ENCODE measurements at regions not wholly inside any gene's neighbourhood (a gene's known extent, or its start where the extent isn't known, plus 50 kb on each side); places are given as distances from the start of the nearest gene placed in this dataset.

DNA sequence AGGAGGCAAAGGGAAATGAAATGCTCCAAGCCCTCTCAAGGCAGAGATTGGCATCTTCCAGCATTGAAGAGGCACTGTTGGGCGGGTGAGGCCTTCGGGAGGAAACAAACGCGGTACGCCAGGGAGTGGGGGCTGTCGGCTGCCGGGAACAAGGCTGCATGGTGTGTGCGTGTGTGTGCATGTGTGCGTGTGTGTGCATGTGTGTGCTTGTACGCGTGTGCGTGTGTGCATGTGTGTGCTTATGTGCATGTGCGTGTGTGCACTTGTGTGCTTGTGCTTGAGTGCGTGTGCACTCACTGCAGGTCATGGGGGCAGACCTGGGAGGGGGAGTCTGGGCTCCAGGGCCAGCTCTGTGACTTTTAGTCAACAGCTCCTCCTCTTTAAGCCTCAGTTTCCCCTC is 113.6 kb upstream of the ADRA2C start:
- Histone ChIP-seq H3K27ac (ENCODE audit: insufficient read depth, low read depth, low read length) (no peak overlapping the region), H3K4me3 (replicated peaks in 1 of 3; ENCODE audit: insufficient read depth in 1 of 3, low read depth in 1 of 3, low read length in 3 of 3) (no peak overlapping the region), H2AFZ (ENCODE audit: low read depth, low read length) (no peak overlapping the region), H3K4me2 (ENCODE audit: insufficient read depth, low read length) (no peak overlapping the region), H3K27me3 (ENCODE audit: control insufficient read depth in 2 of 2, insufficient read depth in 2 of 2, low read length in 2 of 2) (no peaks in the 10 kb centered on the region), H3K9ac (replicated peaks; ENCODE audit: extremely low read depth, insufficient read depth, low read length) (no peak overlapping the region), H3K9me3 (replicated peaks; ENCODE audit: control insufficient read depth, insufficient read depth, low read length) (no peaks in the 10 kb centered on the region), H3K79me2 (ENCODE audit: control insufficient read depth, insufficient read depth, low read length) (no peaks in the 10 kb centered on the region), H3K4me1 (ENCODE audit: control insufficient read depth, extremely low read depth, insufficient read depth, low read length) (no peaks in the 10 kb centered on the region), H3K36me3 (ENCODE audit: control insufficient read depth in 2 of 2, extremely low read depth in 1 of 2, insufficient read depth in 2 of 2, low read length in 2 of 2) (no peaks in the 10 kb centered on the region), H3K9me1 (replicated peaks; ENCODE audit: control insufficient read depth, extremely low read depth, insufficient read depth, low read length) (no peaks in the 10 kb centered on the region), H4K20me1 (replicated peaks; ENCODE audit: control insufficient read depth, extremely low read depth, insufficient read depth, low read length) (no peaks in the 10 kb centered on the region)
- ChIA-PET CTCF (no interaction called here), POLR2A (no interaction called here)
- no TSS peak for BruUV-seq (replicated peaks)
- intact Hi-C loops (cut with micrococcal nuclease): no loop called here
- DNase-seq (ENCODE audit: low read depth, low spot score) (no peak), FAIRE-seq (no peak)
- dilution Hi-C loops (cut with MboI; ENCODE audit: extremely low pct_ligation_motif_present, low sequenced_read_pairs): no loop called here
- TF ChIP-seq GATA2 (IDR thresholded peaks at IDR 0.05; ENCODE audit: insufficient read depth, insufficient read length, low read depth, low read length) (no peak), JUN (IDR thresholded peaks at IDR 0.05; ENCODE audit: borderline replicate concordance, insufficient read depth, insufficient read length, low read depth) (no peak), EZH2 (IDR thresholded peaks at IDR 0.05; ENCODE audit: borderline replicate concordance, low read depth, low read length, severe bottlenecking) (no peak), MYC (IDR thresholded peaks at IDR 0.05; ENCODE audit: low read depth, low read length) (no peak), POLR2AphosphoS5 (IDR thresholded peaks at IDR 0.05; ENCODE audit: insufficient read depth, low read depth, low read length) (no peak), POLR2A (IDR thresholded peaks at IDR 0.05; ENCODE audit: low read depth, low read length) (no peak), FOS (IDR thresholded peaks at IDR 0.05; ENCODE audit: borderline replicate concordance, insufficient read depth, low read length) (no peak)
- TF ChIP-seq, protein P1, sequence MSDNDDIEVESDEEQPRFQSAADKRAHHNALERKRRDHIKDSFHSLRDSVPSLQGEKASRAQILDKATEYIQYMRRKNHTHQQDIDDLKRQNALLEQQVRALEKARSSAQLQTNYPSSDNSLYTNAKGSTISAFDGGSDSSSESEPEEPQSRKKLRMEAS (IDR thresholded peaks at IDR 0.05; ENCODE audit: insufficient read depth, insufficient read length): no peak
- TF ChIP-seq, protein P2, sequence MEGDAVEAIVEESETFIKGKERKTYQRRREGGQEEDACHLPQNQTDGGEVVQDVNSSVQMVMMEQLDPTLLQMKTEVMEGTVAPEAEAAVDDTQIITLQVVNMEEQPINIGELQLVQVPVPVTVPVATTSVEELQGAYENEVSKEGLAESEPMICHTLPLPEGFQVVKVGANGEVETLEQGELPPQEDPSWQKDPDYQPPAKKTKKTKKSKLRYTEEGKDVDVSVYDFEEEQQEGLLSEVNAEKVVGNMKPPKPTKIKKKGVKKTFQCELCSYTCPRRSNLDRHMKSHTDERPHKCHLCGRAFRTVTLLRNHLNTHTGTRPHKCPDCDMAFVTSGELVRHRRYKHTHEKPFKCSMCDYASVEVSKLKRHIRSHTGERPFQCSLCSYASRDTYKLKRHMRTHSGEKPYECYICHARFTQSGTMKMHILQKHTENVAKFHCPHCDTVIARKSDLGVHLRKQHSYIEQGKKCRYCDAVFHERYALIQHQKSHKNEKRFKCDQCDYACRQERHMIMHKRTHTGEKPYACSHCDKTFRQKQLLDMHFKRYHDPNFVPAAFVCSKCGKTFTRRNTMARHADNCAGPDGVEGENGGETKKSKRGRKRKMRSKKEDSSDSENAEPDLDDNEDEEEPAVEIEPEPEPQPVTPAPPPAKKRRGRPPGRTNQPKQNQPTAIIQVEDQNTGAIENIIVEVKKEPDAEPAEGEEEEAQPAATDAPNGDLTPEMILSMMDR (IDR thresholded peaks at IDR 0.05; ENCODE audit: extremely low read depth in 1 of 2, insufficient read depth in 1 of 2, low read depth in 1 of 2, low read length in 2 of 2): no peak

Measured in endothelial cell of umbilical vein (primary cell).